Activated T-cell treated with anti-CD3 and anti-CD28 coated beads for 48 hours (primary cell): ENCODE measurements at regions not wholly inside any gene's neighbourhood (a gene's known extent, or its start where the extent isn't known, plus 50 kb on each side); places are given as distances from the start of the nearest gene placed in this dataset.

Source experiments
- DNase-seq: peaks from one replicate; pipeline ENCODE4 v3.0.0-alpha.2; 2020; ENCODE audit warnings: low read depth

- no peak for DNase-seq
These were observed 1536.4 kb upstream of the TENM3 start for GRCh38 chr4:180706766-180707165.

GRCh38 chr4:180710628-180711337, 1532.4 kb upstream of the TENM3 start:
- no peak for DNase-seq

- no peak for DNase-seq
These were observed 1525.7 kb upstream of the TENM3 start for GRCh38 chr4:180717451-180718033.

GRCh38 chr4:180721356-180721755, 1521.8 kb upstream of the TENM3 start:
- DNase-seq = no peak

GRCh38 chr4:180726611-180727010, 1516.6 kb upstream of the TENM3 start:
- DNase-seq = no peak

GRCh38 chr4:180727478-180727877, 1515.7 kb upstream of the TENM3 start:
- DNase-seq = no peak

- no peak for DNase-seq
These were observed 1508.3 kb upstream of the TENM3 start for GRCh38 chr4:180734753-180735432.

GRCh38 chr4:180741703-180742102, 1501.5 kb upstream of the TENM3 start:
- DNase-seq = no peak

- no peak for DNase-seq
These were observed 1498.2 kb upstream of the TENM3 start for GRCh38 chr4:180745019-180745418.

GRCh38 chr4:180751009-180751408, 1492.2 kb upstream of the TENM3 start:
- DNase-seq = no peak

GRCh38 chr4:180757927-180758326, 1485.3 kb upstream of the TENM3 start:
- DNase-seq = no peak

- DNase-seq = no peak
These were observed 1477.2 kb upstream of the TENM3 start for GRCh38 chr4:180766045-180766444.

- DNase-seq = no peak
These were observed 1476.1 kb upstream of the TENM3 start for GRCh38 chr4:180766944-180767729.

GRCh38 chr4:180768610-180769009, 1474.6 kb upstream of the TENM3 start:
- no peak for DNase-seq

- DNase-seq = no peak
These were observed 1473.4 kb upstream of the TENM3 start for GRCh38 chr4:180769791-180770190.

GRCh38 chr4:180770265-180770664, 1472.9 kb upstream of the TENM3 start:
- no peak for DNase-seq

GRCh38 chr4:180784940-180785339, 1458.3 kb upstream of the TENM3 start:
- DNase-seq = no peak

- DNase-seq = no peak
These were observed 1454.5 kb upstream of the TENM3 start for GRCh38 chr4:180788729-180789128.

GRCh38 chr4:180789929-180790328, 1453.3 kb upstream of the TENM3 start:
- no peak for DNase-seq

- no peak for DNase-seq
These were observed 1452.7 kb upstream of the TENM3 start for GRCh38 chr4:180790471-180790870.

- DNase-seq = no peak
These were observed 1450.7 kb upstream of the TENM3 start for GRCh38 chr4:180792541-180792940.

- no peak for DNase-seq
These were observed 1448.9 kb upstream of the TENM3 start for GRCh38 chr4:180794333-180794732.
